Upper lobe of left lung (tissue), 4 donors: ENCODE measurements at regions not wholly inside any gene's neighbourhood (a gene's known extent, or its start where the extent isn't known, plus 50 kb on each side); places are given as distances from the start of the nearest gene placed in this dataset.

Experiments used
- EP300 ChIP-seq, 4 donors: sonication (generic); formaldehyde crosslinking; IDR thresholded peaks; one replicate each; pipeline ENCODE4 v1.5.1; 2017; ENCODE audit warnings: antibody characterized with exemption in 4 of 4, control low read depth in 2 of 4
- POLR2A ChIP-seq, 4 donors: fragments of 450-650 bp; IDR thresholded peaks; one replicate each; pipeline ENCODE4 v1.5.1; 2016 to 2017; ENCODE audit warnings: antibody characterized with exemption in 4 of 4, mild to moderate bottlenecking in 2 of 4
- TF ChIP-seq, protein P1 (sequence below), 6 experiments: fragments of 450-650 bp in 4 of 6; fragments of 200-600 bp in 2 of 6; sonication (generic) in 2 of 6; IDR thresholded peaks; one replicate each; pipeline ENCODE4 v1.5.1; 2016 to 2019; ENCODE audit warnings: antibody characterized with exemption in 6 of 6

DNA sequence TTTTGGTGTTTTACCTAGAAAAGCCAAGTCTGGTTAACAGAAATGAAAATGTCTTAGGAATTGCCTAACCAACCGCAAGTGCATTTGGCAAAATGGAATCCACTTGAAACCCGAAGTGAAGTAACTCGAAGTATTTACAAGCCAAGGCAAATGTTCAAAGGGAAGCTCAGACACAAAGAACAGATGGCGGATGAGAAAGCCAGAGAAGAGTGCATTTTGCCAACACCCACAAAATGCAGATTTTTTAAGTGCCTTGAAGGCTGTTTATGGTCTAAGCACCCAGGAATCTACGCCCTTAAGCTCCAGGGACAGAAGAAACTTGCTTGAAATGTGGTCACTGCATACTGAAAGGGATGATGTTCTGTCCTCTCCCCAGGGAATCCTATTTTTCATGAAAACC, 70.0 kb upstream of the TBXT start:
- TF ChIP-seq, protein P1, sequence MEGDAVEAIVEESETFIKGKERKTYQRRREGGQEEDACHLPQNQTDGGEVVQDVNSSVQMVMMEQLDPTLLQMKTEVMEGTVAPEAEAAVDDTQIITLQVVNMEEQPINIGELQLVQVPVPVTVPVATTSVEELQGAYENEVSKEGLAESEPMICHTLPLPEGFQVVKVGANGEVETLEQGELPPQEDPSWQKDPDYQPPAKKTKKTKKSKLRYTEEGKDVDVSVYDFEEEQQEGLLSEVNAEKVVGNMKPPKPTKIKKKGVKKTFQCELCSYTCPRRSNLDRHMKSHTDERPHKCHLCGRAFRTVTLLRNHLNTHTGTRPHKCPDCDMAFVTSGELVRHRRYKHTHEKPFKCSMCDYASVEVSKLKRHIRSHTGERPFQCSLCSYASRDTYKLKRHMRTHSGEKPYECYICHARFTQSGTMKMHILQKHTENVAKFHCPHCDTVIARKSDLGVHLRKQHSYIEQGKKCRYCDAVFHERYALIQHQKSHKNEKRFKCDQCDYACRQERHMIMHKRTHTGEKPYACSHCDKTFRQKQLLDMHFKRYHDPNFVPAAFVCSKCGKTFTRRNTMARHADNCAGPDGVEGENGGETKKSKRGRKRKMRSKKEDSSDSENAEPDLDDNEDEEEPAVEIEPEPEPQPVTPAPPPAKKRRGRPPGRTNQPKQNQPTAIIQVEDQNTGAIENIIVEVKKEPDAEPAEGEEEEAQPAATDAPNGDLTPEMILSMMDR (IDR thresholded peaks at IDR 0.05), result no peak
- TF ChIP-seq EP300 (IDR thresholded peaks at IDR 0.05) (no peak), POLR2A (IDR thresholded peaks at IDR 0.05) (no peak)
